A549 (cell line): ENCODE measurements at regions not wholly inside any gene's neighbourhood (a gene's known extent, or its start where the extent isn't known, plus 50 kb on each side); places are given as distances from the start of the nearest gene placed in this dataset.

Experiments used
- CTCF ChIP-seq: fragments of >200 bp; sonication (Bioruptor Twin); formaldehyde crosslinking; IDR thresholded peaks from 3 replicates; pipeline ENCODE4 v1.5.1; 2016
- EP300 ChIP-seq, 2 experiments: fragments of >200 bp; sonication (Bioruptor Twin); formaldehyde crosslinking; IDR thresholded peaks; 2 replicates in 1 of 2; 3 replicates in 1 of 2; pipeline ENCODE4 v1.6.1; 2016 to 2017
- HEYL ChIP-seq: fragments of 250-450 bp; sonication (Bioruptor Pico); IDR thresholded peaks from 2 replicates; pipeline ENCODE4 v1.8.0; 2021; ENCODE audit warnings: mild to moderate bottlenecking, moderate library complexity
- HMGXB4 ChIP-seq: fragments of 250-450 bp; sonication (Bioruptor Pico); IDR thresholded peaks from 2 replicates; pipeline ENCODE4 v1.5.0; 2021; ENCODE audit warnings: mild to moderate bottlenecking, moderate library complexity, borderline replicate concordance
- MAX ChIP-seq: IDR thresholded peaks from 2 replicates; pipeline ENCODE4 v1.6.1; 2012
- MYC ChIP-seq: IDR thresholded peaks from 2 replicates; pipeline ENCODE4 v1.6.1; 2012; ENCODE audit warnings: mild to moderate bottlenecking, inconsistent platforms, low read length, improper control_type of control experiment, borderline replicate concordance
- POLR2A ChIP-seq: IDR thresholded peaks from 2 replicates; pipeline ENCODE4 v1.6.1; 2012; ENCODE audit warnings: mild to moderate bottlenecking, low read length
- REST ChIP-seq: fragments of 200-600 bp; sonication (generic); IDR thresholded peaks from 2 replicates; pipeline ENCODE4 v1.6.1; 2016; ENCODE audit warnings: antibody characterized with exemption, mild to moderate bottlenecking, moderate library complexity
- RFX5 ChIP-seq: fragments of 450-650 bp; IDR thresholded peaks from 2 replicates; pipeline ENCODE4 v1.7.1; 2014; ENCODE audit warnings: antibody characterized with exemption, mild to moderate bottlenecking, moderate library complexity

GRCh38 chr14:94836849-94837248 lies 66.9 kb upstream of the GSC start:
- TF ChIP-seq POLR2A (no peak), CTCF (no peak), MAX (no peak), HMGXB4 (no peak), MYC (no peak), RFX5 (no peak), HEYL (CRISPR knock-in tag) (no peak), EP300 (IDR thresholded peaks at IDR 0.05) (no peak), REST (no peak)
